ENCODE measurements at regions not wholly inside any gene's neighbourhood (a gene's known extent, or its start where the extent isn't known, plus 50 kb on each side); places are given as distances from the start of the nearest gene placed in this dataset.

- no peak for TF ChIP-seq CTCF (IDR thresholded peaks at IDR 0.05)
- Histone ChIP-seq H3K4me3 (ENCODE audit: low read depth, low read length) (no peak overlapping the region), H3K79me2 (no peaks in the 10 kb centered on the region), H3K27me3 (ENCODE audit: control insufficient read depth, insufficient read depth, low read length) (no peaks in the 10 kb centered on the region), H3K9ac (no peak overlapping the region), H3K4me2 (ENCODE audit: low read length) (no peak overlapping the region), H3K27ac (no peak overlapping the region), H2AFZ (no peak overlapping the region), H3K9me3 (ENCODE audit: control insufficient read depth, low read length) (no peaks in the 10 kb centered on the region), H3K4me1 (no peaks in the 10 kb centered on the region), H3K36me3 (ENCODE audit: control insufficient read depth, insufficient read depth, low read length) (no peaks in the 10 kb centered on the region)
These were observed 452.1 kb downstream of the TUSC1 start for GRCh38 chr9:25225938-25226760.

- Histone ChIP-seq H3K36me3 (ENCODE audit: control insufficient read depth, insufficient read depth, low read length) (no peaks in the 10 kb centered on the region), H3K27me3 (ENCODE audit: control insufficient read depth, insufficient read depth, low read length) (no peaks in the 10 kb centered on the region), H3K9ac (no peak overlapping the region), H2AFZ (no peak overlapping the region), H3K79me2 (no peaks in the 10 kb centered on the region), H3K4me3 (ENCODE audit: low read depth, low read length) (no peak overlapping the region), H3K27ac (no peak overlapping the region), H3K4me2 (ENCODE audit: low read length) (no peak overlapping the region), H3K4me1 (no peaks in the 10 kb centered on the region), H3K9me3 (ENCODE audit: control insufficient read depth, low read length) (no peaks in the 10 kb centered on the region)
- no peak for TF ChIP-seq CTCF (IDR thresholded peaks at IDR 0.05)
These were observed 453.2 kb downstream of the TUSC1 start for GRCh38 chr9:25224996-25225395.

- no peak overlapping the region for H3K4me3 ChIP-seq (ENCODE audit: low read depth, low read length)
- H3K9me3 ChIP-seq (ENCODE audit: control insufficient read depth, low read length): no peaks in the 10 kb centered on the region
- no peak overlapping the region for H3K27ac ChIP-seq
- H3K79me2 ChIP-seq: no peaks in the 10 kb centered on the region
- no peaks in the 10 kb centered on the region for H3K36me3 ChIP-seq (ENCODE audit: control insufficient read depth, insufficient read depth, low read length)
- H3K4me1 ChIP-seq: no peaks in the 10 kb centered on the region
- H3K9ac ChIP-seq: no peak overlapping the region
- H3K4me2 ChIP-seq (ENCODE audit: low read length): no peak overlapping the region
- no peak overlapping the region for H2AFZ ChIP-seq
- TF ChIP-seq CTCF (IDR thresholded peaks at IDR 0.05): no peak
- no peaks in the 10 kb centered on the region for H3K27me3 ChIP-seq (ENCODE audit: control insufficient read depth, insufficient read depth, low read length)
These were observed 453.9 kb downstream of the TUSC1 start for GRCh38 chr9:25224309-25224708.

- H3K4me2 ChIP-seq (ENCODE audit: low read length): no peak overlapping the region
- H3K79me2 ChIP-seq: no peaks in the 10 kb centered on the region
- no peak overlapping the region for H3K27ac ChIP-seq
- H3K4me3 ChIP-seq (ENCODE audit: low read depth, low read length): no peak overlapping the region
- H3K9ac ChIP-seq: no peak overlapping the region
- H3K27me3 ChIP-seq (ENCODE audit: control insufficient read depth, insufficient read depth, low read length): no peaks in the 10 kb centered on the region
- no peak for TF ChIP-seq CTCF (IDR thresholded peaks at IDR 0.05)
- H2AFZ ChIP-seq: no peak overlapping the region
- no peaks in the 10 kb centered on the region for H3K4me1 ChIP-seq
- H3K36me3 ChIP-seq (ENCODE audit: control insufficient read depth, insufficient read depth, low read length): no peaks in the 10 kb centered on the region
- no peaks in the 10 kb centered on the region for H3K9me3 ChIP-seq (ENCODE audit: control insufficient read depth, low read length)
These were observed 465.9 kb downstream of the TUSC1 start for GRCh38 chr9:25212361-25212760.
